ENCODE measurements at regions not wholly inside any gene's neighbourhood (a gene's known extent, or its start where the extent isn't known, plus 50 kb on each side); places are given as distances from the start of the nearest gene placed in this dataset.
"Not testable (repeated sequence)": the region's sequence is repeated elsewhere in the genome, so short reads cannot be mapped to it uniquely, and the experiment has no call there.

GRCh38 chr5:21301205-21301604 lies 1313.2 kb upstream of the CDH18 start:
- TF ChIP-seq, protein P1, sequence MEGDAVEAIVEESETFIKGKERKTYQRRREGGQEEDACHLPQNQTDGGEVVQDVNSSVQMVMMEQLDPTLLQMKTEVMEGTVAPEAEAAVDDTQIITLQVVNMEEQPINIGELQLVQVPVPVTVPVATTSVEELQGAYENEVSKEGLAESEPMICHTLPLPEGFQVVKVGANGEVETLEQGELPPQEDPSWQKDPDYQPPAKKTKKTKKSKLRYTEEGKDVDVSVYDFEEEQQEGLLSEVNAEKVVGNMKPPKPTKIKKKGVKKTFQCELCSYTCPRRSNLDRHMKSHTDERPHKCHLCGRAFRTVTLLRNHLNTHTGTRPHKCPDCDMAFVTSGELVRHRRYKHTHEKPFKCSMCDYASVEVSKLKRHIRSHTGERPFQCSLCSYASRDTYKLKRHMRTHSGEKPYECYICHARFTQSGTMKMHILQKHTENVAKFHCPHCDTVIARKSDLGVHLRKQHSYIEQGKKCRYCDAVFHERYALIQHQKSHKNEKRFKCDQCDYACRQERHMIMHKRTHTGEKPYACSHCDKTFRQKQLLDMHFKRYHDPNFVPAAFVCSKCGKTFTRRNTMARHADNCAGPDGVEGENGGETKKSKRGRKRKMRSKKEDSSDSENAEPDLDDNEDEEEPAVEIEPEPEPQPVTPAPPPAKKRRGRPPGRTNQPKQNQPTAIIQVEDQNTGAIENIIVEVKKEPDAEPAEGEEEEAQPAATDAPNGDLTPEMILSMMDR (IDR thresholded peaks at IDR 0.05; ENCODE audit: low read depth, low read length), result not testable (repeated sequence)
- not testable (repeated sequence) for TF ChIP-seq EZH2phosphoT487 (IDR thresholded peaks at IDR 0.05; ENCODE audit: low read depth)
